HEK293 (cell line): ENCODE measurements at regions not wholly inside any gene's neighbourhood (a gene's known extent, or its start where the extent isn't known, plus 50 kb on each side); places are given as distances from the start of the nearest gene placed in this dataset.

Experiments used
- CTCF ChIA-PET: fragments of 350-600 bp; formaldehyde crosslinking; extraction: SDS; loops from one replicate; lab custom pipeline; 2021; ENCODE audit warnings: antibody characterized with exemption; lab: Yijun Ruan, JAX
- POLR2A ChIA-PET: fragments of 300-600 bp; formaldehyde crosslinking; extraction: SDS; loops from one replicate; lab custom pipeline; 2020; ENCODE audit warnings: antibody characterized with exemption, inconsistent platforms; lab: Yijun Ruan, JAX
- H3K27ac ChIP-seq: fragments of 200-500 bp; sonication (Bioruptor generic); 2 replicates; pipeline ENCODE4 v1.5.1; 2014; ENCODE audit warnings: low read depth, low read length, control low read depth, inconsistent platforms; ENCODE audit errors: extremely low read depth
- H3K36me3 ChIP-seq, 2 experiments: fragments of 200-500 bp in 1 of 2; sonication (Bioruptor generic) in 1 of 2; 1 replicate in 1 of 2; 2 replicates in 1 of 2; pipeline ENCODE4 v1.5.1; 2014 to 2017; ENCODE audit warnings: inconsistent platforms in 2 of 2, low read length in 2 of 2; ENCODE audit not compliant: control insufficient read depth in 2 of 2, insufficient read depth in 1 of 2
- H3K4me1 ChIP-seq: fragments of 200-500 bp; sonication (Bioruptor generic); 2 replicates; pipeline ENCODE4 v1.5.1; 2014; ENCODE audit warnings: mild to moderate bottlenecking, low read length, inconsistent platforms; ENCODE audit not compliant: control insufficient read depth, insufficient read depth
- H3K4me3 ChIP-seq: 2 replicates; pipeline ENCODE4 v1.5.1; 2011; ENCODE audit warnings: low read depth, mild to moderate bottlenecking, control low read depth, low read length, moderate library complexity
- H3K9me3 ChIP-seq: fragments of 200-500 bp; sonication (Bioruptor generic); 2 replicates; pipeline ENCODE4 v1.5.1; 2014; ENCODE audit warnings: low read depth, low read length, inconsistent platforms; ENCODE audit not compliant: control insufficient read depth, insufficient read depth
- EGR2 ChIP-seq: fragments of 450-650 bp; formaldehyde crosslinking; IDR thresholded peaks from 2 replicates; pipeline ENCODE4 v1.5.1; 2016; ENCODE audit warnings: low read depth, missing biosample characterization, missing genetic modification characterization
- GFI1B ChIP-seq: fragments of 450-650 bp; formaldehyde crosslinking; IDR thresholded peaks from 2 replicates; pipeline ENCODE4 v1.5.1; 2016; ENCODE audit warnings: missing biosample characterization, missing genetic modification characterization
- OSR2 ChIP-seq: fragments of 450-650 bp; formaldehyde crosslinking; IDR thresholded peaks from 2 replicates; pipeline ENCODE4 v1.5.1; 2016; ENCODE audit warnings: missing biosample characterization, missing genetic modification characterization
- SALL2 ChIP-seq: fragments of 450-650 bp; formaldehyde crosslinking; IDR thresholded peaks from 2 replicates; pipeline ENCODE4 v1.5.0; 2017; ENCODE audit warnings: missing biosample characterization, mild to moderate bottlenecking, missing genetic modification characterization, borderline replicate concordance
- ZNF302 ChIP-seq: fragments of 450-650 bp; formaldehyde crosslinking; IDR thresholded peaks from 2 replicates; pipeline ENCODE4 v1.5.1; 2016; ENCODE audit warnings: missing biosample characterization, missing genetic modification characterization, low read depth
- ZNF366 ChIP-seq: fragments of 450-650 bp; formaldehyde crosslinking; conservative IDR thresholded peaks from 2 replicates; pipeline ENCODE4 v1.5.1; 2016; ENCODE audit warnings: missing biosample characterization, missing genetic modification characterization
- ZNF529 ChIP-seq: fragments of 450-650 bp; formaldehyde crosslinking; IDR thresholded peaks from 2 replicates; pipeline ENCODE4 v1.5.1; 2017; ENCODE audit warnings: missing genetic modification characterization, missing biosample characterization; ENCODE audit not compliant: insufficient replicate concordance
- ZNF654 ChIP-seq: fragments of 450-650 bp; formaldehyde crosslinking; IDR thresholded peaks from 2 replicates; pipeline ENCODE4 v1.5.1; 2016; ENCODE audit warnings: low read depth, missing biosample characterization, missing genetic modification characterization
- ZNF664 ChIP-seq: fragments of 450-650 bp; formaldehyde crosslinking; IDR thresholded peaks from 2 replicates; pipeline ENCODE4 v1.5.1; 2016; ENCODE audit warnings: missing biosample characterization, missing genetic modification characterization
- ZNF837 ChIP-seq: fragments of 450-650 bp; formaldehyde crosslinking; IDR thresholded peaks from 2 replicates; pipeline ENCODE4 v1.5.1; 2016; ENCODE audit warnings: missing biosample characterization, missing genetic modification characterization
- TF ChIP-seq, protein P1 (sequence below): fragments of 450-650 bp; formaldehyde crosslinking; IDR thresholded peaks from 2 replicates; pipeline ENCODE4 v1.5.1; 2016; ENCODE audit warnings: missing biosample characterization, missing genetic modification characterization
- TF ChIP-seq, protein P2 (sequence below): fragments of 450-650 bp; formaldehyde crosslinking; conservative IDR thresholded peaks from 2 replicates; pipeline ENCODE4 v1.5.1; 2016; ENCODE audit warnings: low read depth, missing biosample characterization, missing genetic modification characterization
- TF ChIP-seq, protein P3 (sequence below): fragments of 450-650 bp; formaldehyde crosslinking; IDR thresholded peaks from 2 replicates; pipeline ENCODE4 v1.5.1; 2016; ENCODE audit warnings: missing biosample characterization, missing genetic modification characterization
- TF ChIP-seq, protein P4 (sequence below): fragments of 450-650 bp; IDR thresholded peaks from 2 replicates; pipeline ENCODE4 v1.5.1; 2018; ENCODE audit warnings: missing biosample characterization, missing genetic modification characterization
- TF ChIP-seq, protein P5 (sequence below): fragments of 450-650 bp; formaldehyde crosslinking; IDR thresholded peaks from 2 replicates; pipeline ENCODE4 v1.5.0; 2017; ENCODE audit warnings: missing biosample characterization, missing genetic modification characterization, borderline replicate concordance
- TF ChIP-seq, protein P6 (sequence below): fragments of 450-650 bp; formaldehyde crosslinking; IDR thresholded peaks from 2 replicates; pipeline ENCODE4 v1.5.1; 2016; ENCODE audit warnings: missing biosample characterization, missing genetic modification characterization, borderline replicate concordance

DNA sequence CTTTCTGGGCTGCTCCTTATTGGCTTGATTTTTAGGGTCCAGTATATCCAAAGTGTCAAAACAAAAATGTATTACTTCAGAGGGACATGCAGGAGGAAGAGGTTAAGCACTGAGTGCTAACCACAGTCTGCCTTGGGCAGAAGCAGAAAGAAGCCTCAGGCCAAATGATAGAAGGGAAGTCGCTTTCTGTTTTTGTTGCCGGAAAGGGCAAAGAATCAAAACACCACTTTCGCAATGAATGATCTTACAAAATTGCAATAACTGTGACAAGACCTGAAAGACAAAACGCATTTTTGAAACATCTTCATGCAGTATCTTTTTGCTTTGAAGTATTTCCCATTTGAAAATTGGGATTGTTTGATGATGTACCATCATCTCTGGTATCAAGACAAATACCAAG, 70.1 kb upstream of the PICALM start:
- POLR2A ChIA-PET, result no interaction called here
- Histone ChIP-seq H3K36me3 (no peaks in the 10 kb centered on the region), H3K4me1 (peaks cover 3% of the 10 kb centered on the region; the same call in 1 of the 2 replicates), H3K27ac (no peak overlapping the region), H3K9me3 (no peaks in the 10 kb centered on the region), H3K4me3 (no peak overlapping the region)
- TF ChIP-seq OSR2 (tag by site-specific recombination), result no peak
- TF ChIP-seq, protein P1, sequence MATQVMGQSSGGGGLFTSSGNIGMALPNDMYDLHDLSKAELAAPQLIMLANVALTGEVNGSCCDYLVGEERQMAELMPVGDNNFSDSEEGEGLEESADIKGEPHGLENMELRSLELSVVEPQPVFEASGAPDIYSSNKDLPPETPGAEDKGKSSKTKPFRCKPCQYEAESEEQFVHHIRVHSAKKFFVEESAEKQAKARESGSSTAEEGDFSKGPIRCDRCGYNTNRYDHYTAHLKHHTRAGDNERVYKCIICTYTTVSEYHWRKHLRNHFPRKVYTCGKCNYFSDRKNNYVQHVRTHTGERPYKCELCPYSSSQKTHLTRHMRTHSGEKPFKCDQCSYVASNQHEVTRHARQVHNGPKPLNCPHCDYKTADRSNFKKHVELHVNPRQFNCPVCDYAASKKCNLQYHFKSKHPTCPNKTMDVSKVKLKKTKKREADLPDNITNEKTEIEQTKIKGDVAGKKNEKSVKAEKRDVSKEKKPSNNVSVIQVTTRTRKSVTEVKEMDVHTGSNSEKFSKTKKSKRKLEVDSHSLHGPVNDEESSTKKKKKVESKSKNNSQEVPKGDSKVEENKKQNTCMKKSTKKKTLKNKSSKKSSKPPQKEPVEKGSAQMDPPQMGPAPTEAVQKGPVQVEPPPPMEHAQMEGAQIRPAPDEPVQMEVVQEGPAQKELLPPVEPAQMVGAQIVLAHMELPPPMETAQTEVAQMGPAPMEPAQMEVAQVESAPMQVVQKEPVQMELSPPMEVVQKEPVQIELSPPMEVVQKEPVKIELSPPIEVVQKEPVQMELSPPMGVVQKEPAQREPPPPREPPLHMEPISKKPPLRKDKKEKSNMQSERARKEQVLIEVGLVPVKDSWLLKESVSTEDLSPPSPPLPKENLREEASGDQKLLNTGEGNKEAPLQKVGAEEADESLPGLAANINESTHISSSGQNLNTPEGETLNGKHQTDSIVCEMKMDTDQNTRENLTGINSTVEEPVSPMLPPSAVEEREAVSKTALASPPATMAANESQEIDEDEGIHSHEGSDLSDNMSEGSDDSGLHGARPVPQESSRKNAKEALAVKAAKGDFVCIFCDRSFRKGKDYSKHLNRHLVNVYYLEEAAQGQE, result no peak
- CTCF ChIA-PET, result no interaction called here

DNA sequence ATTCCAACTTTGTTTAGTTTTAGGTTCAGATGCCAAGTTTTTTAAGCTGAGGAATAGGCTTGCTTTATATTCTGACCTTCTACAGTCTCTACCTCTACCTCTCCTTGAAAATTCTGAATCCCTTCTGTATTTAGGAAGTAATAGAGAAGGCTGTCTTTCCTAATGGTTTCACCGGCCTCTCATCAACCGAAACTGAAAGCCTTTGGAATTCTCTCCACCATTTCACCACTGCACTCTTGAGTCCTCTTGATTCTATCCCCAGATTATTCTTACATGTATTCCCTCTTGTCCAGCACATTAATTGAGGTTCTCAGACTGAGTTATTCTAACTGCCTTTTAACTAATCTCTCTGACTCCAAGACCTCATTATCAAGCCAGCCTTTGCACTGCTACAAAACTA, 67.7 kb upstream of the PICALM start:
- Histone ChIP-seq H3K27ac (no peak overlapping the region), H3K4me1 (peaks cover 3% of the 10 kb centered on the region; the same call in 1 of the 2 replicates), H3K9me3 (no peaks in the 10 kb centered on the region), H3K4me3 (no peak overlapping the region), H3K36me3 (no peaks in the 10 kb centered on the region)
- ChIA-PET POLR2A (no interaction called here), CTCF (interaction anchor here (1.6 kb wide), 1 partner anchor 82 kb away, joined by 4 read pairs; no protein-coding TSS in a partner anchor)
- TF ChIP-seq, protein P2, sequence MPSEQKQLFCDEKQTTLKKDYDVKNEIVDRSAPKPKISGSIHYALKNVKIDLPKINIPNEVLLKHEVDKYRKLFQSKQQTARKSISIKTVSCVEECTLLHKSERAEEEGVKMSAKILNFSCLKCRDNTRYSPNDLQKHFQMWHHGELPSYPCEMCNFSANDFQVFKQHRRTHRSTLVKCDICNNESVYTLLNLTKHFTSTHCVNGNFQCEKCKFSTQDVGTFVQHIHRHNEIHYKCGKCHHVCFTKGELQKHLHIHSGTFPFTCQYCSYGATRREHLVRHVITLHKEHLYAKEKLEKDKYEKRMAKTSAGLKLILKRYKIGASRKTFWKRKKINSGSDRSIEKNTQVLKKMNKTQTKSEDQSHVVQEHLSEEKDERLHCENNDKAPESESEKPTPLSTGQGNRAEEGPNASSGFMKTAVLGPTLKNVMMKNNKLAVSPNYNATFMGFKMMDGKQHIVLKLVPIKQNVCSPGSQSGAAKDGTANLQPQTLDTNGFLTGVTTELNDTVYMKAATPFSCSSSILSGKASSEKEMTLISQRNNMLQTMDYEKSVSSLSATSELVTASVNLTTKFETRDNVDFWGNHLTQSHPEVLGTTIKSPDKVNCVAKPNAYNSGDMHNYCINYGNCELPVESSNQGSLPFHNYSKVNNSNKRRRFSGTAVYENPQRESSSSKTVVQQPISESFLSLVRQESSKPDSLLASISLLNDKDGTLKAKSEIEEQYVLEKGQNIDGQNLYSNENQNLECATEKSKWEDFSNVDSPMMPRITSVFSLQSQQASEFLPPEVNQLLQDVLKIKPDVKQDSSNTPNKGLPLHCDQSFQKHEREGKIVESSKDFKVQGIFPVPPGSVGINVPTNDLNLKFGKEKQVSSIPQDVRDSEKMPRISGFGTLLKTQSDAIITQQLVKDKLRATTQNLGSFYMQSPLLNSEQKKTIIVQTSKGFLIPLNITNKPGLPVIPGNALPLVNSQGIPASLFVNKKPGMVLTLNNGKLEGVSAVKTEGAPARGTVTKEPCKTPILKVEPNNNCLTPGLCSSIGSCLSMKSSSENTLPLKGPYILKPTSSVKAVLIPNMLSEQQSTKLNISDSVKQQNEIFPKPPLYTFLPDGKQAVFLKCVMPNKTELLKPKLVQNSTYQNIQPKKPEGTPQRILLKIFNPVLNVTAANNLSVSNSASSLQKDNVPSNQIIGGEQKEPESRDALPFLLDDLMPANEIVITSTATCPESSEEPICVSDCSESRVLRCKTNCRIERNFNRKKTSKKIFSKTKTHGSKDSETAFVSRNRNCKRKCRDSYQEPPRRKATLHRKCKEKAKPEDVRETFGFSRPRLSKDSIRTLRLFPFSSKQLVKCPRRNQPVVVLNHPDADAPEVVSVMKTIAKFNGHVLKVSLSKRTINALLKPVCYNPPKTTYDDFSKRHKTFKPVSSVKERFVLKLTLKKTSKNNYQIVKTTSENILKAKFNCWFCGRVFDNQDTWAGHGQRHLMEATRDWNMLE (tag by site-specific recombination), result no peak
- TF ChIP-seq ZNF664 (no peak), ZNF837 (tag by site-specific recombination) (no peak), ZNF366 (tag by site-specific recombination) (no peak), GFI1B (tag by site-specific recombination) (no peak), ZNF654 (tag by site-specific recombination) (no peak), EGR2 (tag by site-specific recombination) (no peak), ZNF529 (tag by site-specific recombination) (no peak), SALL2 (tag by site-specific recombination) (no peak), ZNF302 (tag by site-specific recombination) (no peak)
- TF ChIP-seq, protein P3, sequence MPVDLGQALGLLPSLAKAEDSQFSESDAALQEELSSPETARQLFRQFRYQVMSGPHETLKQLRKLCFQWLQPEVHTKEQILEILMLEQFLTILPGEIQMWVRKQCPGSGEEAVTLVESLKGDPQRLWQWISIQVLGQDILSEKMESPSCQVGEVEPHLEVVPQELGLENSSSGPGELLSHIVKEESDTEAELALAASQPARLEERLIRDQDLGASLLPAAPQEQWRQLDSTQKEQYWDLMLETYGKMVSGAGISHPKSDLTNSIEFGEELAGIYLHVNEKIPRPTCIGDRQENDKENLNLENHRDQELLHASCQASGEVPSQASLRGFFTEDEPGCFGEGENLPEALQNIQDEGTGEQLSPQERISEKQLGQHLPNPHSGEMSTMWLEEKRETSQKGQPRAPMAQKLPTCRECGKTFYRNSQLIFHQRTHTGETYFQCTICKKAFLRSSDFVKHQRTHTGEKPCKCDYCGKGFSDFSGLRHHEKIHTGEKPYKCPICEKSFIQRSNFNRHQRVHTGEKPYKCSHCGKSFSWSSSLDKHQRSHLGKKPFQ (tag by site-specific recombination), result no peak
- TF ChIP-seq, protein P4, sequence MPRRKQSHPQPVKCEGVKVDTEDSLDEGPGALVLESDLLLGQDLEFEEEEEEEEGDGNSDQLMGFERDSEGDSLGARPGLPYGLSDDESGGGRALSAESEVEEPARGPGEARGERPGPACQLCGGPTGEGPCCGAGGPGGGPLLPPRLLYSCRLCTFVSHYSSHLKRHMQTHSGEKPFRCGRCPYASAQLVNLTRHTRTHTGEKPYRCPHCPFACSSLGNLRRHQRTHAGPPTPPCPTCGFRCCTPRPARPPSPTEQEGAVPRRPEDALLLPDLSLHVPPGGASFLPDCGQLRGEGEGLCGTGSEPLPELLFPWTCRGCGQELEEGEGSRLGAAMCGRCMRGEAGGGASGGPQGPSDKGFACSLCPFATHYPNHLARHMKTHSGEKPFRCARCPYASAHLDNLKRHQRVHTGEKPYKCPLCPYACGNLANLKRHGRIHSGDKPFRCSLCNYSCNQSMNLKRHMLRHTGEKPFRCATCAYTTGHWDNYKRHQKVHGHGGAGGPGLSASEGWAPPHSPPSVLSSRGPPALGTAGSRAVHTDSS, result no peak
- TF ChIP-seq, protein P5, sequence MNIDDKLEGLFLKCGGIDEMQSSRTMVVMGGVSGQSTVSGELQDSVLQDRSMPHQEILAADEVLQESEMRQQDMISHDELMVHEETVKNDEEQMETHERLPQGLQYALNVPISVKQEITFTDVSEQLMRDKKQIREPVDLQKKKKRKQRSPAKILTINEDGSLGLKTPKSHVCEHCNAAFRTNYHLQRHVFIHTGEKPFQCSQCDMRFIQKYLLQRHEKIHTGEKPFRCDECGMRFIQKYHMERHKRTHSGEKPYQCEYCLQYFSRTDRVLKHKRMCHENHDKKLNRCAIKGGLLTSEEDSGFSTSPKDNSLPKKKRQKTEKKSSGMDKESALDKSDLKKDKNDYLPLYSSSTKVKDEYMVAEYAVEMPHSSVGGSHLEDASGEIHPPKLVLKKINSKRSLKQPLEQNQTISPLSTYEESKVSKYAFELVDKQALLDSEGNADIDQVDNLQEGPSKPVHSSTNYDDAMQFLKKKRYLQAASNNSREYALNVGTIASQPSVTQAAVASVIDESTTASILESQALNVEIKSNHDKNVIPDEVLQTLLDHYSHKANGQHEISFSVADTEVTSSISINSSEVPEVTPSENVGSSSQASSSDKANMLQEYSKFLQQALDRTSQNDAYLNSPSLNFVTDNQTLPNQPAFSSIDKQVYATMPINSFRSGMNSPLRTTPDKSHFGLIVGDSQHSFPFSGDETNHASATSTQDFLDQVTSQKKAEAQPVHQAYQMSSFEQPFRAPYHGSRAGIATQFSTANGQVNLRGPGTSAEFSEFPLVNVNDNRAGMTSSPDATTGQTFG, result no peak
- TF ChIP-seq, protein P6, sequence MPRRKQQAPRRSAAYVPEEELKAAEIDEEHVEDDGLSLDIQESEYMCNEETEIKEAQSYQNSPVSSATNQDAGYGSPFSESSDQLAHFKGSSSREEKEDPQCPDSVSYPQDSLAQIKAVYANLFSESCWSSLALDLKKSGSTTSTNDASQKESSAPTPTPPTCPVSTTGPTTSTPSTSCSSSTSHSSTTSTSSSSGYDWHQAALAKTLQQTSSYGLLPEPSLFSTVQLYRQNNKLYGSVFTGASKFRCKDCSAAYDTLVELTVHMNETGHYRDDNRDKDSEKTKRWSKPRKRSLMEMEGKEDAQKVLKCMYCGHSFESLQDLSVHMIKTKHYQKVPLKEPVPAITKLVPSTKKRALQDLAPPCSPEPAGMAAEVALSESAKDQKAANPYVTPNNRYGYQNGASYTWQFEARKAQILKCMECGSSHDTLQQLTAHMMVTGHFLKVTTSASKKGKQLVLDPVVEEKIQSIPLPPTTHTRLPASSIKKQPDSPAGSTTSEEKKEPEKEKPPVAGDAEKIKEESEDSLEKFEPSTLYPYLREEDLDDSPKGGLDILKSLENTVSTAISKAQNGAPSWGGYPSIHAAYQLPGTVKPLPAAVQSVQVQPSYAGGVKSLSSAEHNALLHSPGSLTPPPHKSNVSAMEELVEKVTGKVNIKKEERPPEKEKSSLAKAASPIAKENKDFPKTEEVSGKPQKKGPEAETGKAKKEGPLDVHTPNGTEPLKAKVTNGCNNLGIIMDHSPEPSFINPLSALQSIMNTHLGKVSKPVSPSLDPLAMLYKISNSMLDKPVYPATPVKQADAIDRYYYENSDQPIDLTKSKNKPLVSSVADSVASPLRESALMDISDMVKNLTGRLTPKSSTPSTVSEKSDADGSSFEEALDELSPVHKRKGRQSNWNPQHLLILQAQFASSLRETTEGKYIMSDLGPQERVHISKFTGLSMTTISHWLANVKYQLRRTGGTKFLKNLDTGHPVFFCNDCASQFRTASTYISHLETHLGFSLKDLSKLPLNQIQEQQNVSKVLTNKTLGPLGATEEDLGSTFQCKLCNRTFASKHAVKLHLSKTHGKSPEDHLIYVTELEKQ, result no peak
